CD4-positive, alpha-beta T cell treated with Interleukin-17A for 4 hours (primary cell): ENCODE measurements at regions not wholly inside any gene's neighbourhood (a gene's known extent, or its start where the extent isn't known, plus 50 kb on each side); places are given as distances from the start of the nearest gene placed in this dataset.
"Not testable (repeated sequence)": the region's sequence is repeated elsewhere in the genome, so short reads cannot be mapped to it uniquely, and the experiment has no call there.

Source experiments
- DNase-seq: peaks from one replicate; pipeline ENCODE4 v3.0.0-alpha.2; 2020; ENCODE audit warnings: mixed read lengths

GRCh38 chr6:152811785-152812184 lies 61.2 kb downstream of the VIP start:
- DNase-seq, result no peak

GRCh38 chr6:152815230-152815872 lies 64.8 kb downstream of the VIP start:
- no peak for DNase-seq

- DNase-seq, result no peak
These were observed 65.5 kb downstream of the VIP start for GRCh38 chr6:152816055-152816454.

- DNase-seq, result no peak
These were observed 70.9 kb downstream of the VIP start for GRCh38 chr6:152821525-152821924.

- DNase-seq, result no peak
These were observed 74.1 kb downstream of the VIP start for GRCh38 chr6:152824666-152825065.

GRCh38 chr6:152828431-152828830 lies 77.8 kb downstream of the VIP start:
- DNase-seq, result no peak

GRCh38 chr6:152834366-152834765 lies 83.8 kb downstream of the VIP start:
- not testable (repeated sequence) for DNase-seq

GRCh38 chr6:152836523-152836922 lies 85.9 kb downstream of the VIP start:
- DNase-seq, result no peak

- DNase-seq, result no peak
These were observed 94.8 kb downstream of the VIP start for GRCh38 chr6:152845421-152845820.

- no peak for DNase-seq
These were observed 96.2 kb downstream of the VIP start for GRCh38 chr6:152846825-152847224.

- DNase-seq, result no peak
These were observed 98.3 kb downstream of the VIP start for GRCh38 chr6:152848919-152849318.

- no peak for DNase-seq
These were observed 103.6 kb downstream of the VIP start for GRCh38 chr6:152854086-152854795.

GRCh38 chr6:152858141-152858540 lies 107.5 kb downstream of the VIP start:
- DNase-seq, result no peak

GRCh38 chr6:152859225-152859624 lies 108.6 kb downstream of the VIP start:
- DNase-seq, result no peak

GRCh38 chr6:152863618-152864326 lies 113.2 kb downstream of the VIP start:
- DNase-seq, result peak; percentile 72

GRCh38 chr6:152874267-152874666 lies 108.6 kb downstream of the FBXO5 start:
- DNase-seq, result no peak

GRCh38 chr6:152874846-152875568 lies 107.8 kb downstream of the FBXO5 start:
- no peak for DNase-seq

GRCh38 chr6:152879681-152880080 lies 103.2 kb downstream of the FBXO5 start:
- DNase-seq, result no peak

GRCh38 chr6:152893187-152893586 lies 89.7 kb downstream of the FBXO5 start:
- DNase-seq, result no peak

- no peak for DNase-seq
These were observed 85.9 kb downstream of the FBXO5 start for GRCh38 chr6:152896923-152897322.

- DNase-seq, result peak; percentile 59
These were observed 84.9 kb downstream of the FBXO5 start for GRCh38 chr6:152897807-152898399.

- no peak for DNase-seq
These were observed 78.2 kb downstream of the FBXO5 start for GRCh38 chr6:152904678-152905077.
